ENCODE measurements at regions not wholly inside any gene's neighbourhood (a gene's known extent, or its start where the extent isn't known, plus 50 kb on each side); places are given as distances from the start of the nearest gene placed in this dataset.

DNA sequence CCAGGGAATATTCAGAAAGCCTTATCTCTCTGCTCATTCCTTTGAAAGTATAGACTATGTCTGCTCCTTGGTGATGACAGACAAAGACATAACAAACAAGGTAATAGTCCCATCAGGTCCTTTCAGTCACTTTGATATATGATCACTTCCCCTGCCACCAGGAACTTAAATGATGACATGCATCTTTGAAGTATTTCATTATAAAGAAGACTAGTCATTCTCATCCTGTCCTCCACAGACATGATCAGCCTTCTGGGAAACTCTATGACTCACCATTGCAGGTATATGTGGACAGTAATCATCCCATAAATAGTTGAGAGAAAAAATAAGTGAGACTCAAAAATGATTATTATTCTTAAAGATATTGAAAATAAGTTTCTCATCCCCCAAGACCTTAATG, 117.5 kb upstream of the VCX2 start:
- TF ChIP-seq, protein P1, sequence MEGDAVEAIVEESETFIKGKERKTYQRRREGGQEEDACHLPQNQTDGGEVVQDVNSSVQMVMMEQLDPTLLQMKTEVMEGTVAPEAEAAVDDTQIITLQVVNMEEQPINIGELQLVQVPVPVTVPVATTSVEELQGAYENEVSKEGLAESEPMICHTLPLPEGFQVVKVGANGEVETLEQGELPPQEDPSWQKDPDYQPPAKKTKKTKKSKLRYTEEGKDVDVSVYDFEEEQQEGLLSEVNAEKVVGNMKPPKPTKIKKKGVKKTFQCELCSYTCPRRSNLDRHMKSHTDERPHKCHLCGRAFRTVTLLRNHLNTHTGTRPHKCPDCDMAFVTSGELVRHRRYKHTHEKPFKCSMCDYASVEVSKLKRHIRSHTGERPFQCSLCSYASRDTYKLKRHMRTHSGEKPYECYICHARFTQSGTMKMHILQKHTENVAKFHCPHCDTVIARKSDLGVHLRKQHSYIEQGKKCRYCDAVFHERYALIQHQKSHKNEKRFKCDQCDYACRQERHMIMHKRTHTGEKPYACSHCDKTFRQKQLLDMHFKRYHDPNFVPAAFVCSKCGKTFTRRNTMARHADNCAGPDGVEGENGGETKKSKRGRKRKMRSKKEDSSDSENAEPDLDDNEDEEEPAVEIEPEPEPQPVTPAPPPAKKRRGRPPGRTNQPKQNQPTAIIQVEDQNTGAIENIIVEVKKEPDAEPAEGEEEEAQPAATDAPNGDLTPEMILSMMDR (IDR thresholded peaks at IDR 0.05), result no peak
- no peak for TF ChIP-seq POLR2A (IDR thresholded peaks at IDR 0.05)
